Gastroesophageal sphincter (tissue), 4 donors: ENCODE measurements at regions not wholly inside any gene's neighbourhood (a gene's known extent, or its start where the extent isn't known, plus 50 kb on each side); places are given as distances from the start of the nearest gene placed in this dataset.

ENCODE experiments used
- ATAC-seq: fragments of 150-250 bp; one replicate; pipeline ENCODE4 v1.9.1; 2016; ENCODE audit warnings: mild to moderate bottlenecking, moderate library complexity
- H3K27ac ChIP-seq, 4 donors: fragments of 200-600 bp; sonication (generic) in 3 of 4; 1 replicate in 3 of 4; 2 replicates in 1 of 4; pipeline ENCODE4 v1.5.1; 2016 to 2019
- H3K27me3 ChIP-seq: fragments of 200-600 bp; sonication (generic); one replicate; pipeline ENCODE4 v1.5.1; 2019
- H3K36me3 ChIP-seq, 2 donors: fragments of 200-600 bp; sonication (generic); one replicate each; pipeline ENCODE4 v1.5.1; 2019; ENCODE audit warnings: control low read depth in 1 of 2
- H3K4me1 ChIP-seq, 3 donors: fragments of 200-600 bp; sonication (generic); 1 replicate in 2 of 3; 2 replicates in 1 of 3; pipeline ENCODE4 v1.5.1; 2016 to 2019; ENCODE audit warnings: control low read depth in 2 of 3
- H3K4me3 ChIP-seq, 2 donors: fragments of 200-600 bp; sonication (generic); one replicate each; pipeline ENCODE4 v1.5.1; 2019; ENCODE audit warnings: mild to moderate bottlenecking in 1 of 2, moderate library complexity in 1 of 2
- H3K9me3 ChIP-seq, 3 donors: fragments of 200-600 bp; sonication (generic); one replicate each; pipeline ENCODE4 v1.5.1; 2017 to 2019; ENCODE audit warnings: control low read depth in 2 of 3
- EP300 ChIP-seq: sonication (generic); formaldehyde crosslinking; IDR thresholded peaks from one replicate; pipeline ENCODE4 v1.6.1; 2017; ENCODE audit warnings: antibody characterized with exemption, mild to moderate bottlenecking
- POLR2A ChIP-seq, 2 donors: fragments of 450-650 bp; IDR thresholded peaks; one replicate each; pipeline ENCODE4 v1.6.1; 2017; ENCODE audit warnings: antibody characterized with exemption in 2 of 2, mild to moderate bottlenecking in 2 of 2, moderate library complexity in 1 of 2
- POLR2AphosphoS5 ChIP-seq: sonication (generic); formaldehyde crosslinking; IDR thresholded peaks from one replicate; pipeline ENCODE4 v1.6.1; 2017; ENCODE audit warnings: antibody characterized with exemption
- WGBS, 2 donors: methylation state at CpG; one replicate each; pipeline ENCODE4 v1.1.5; 2018; ENCODE audit warnings: low coverage in 1 of 2; 5-methylcytosine and 5-hydroxymethylcytosine counted together
- TF ChIP-seq, protein P1 (sequence below), 4 experiments: fragments of 200-600 bp in 2 of 4; fragments of 450-650 bp in 2 of 4; sonication (generic) in 1 of 4; IDR thresholded peaks; one replicate each; pipeline ENCODE4 v1.5.1; 2017 to 2019; ENCODE audit warnings: antibody characterized with exemption in 4 of 4, mild to moderate bottlenecking in 2 of 4, moderate library complexity in 2 of 4

DNA sequence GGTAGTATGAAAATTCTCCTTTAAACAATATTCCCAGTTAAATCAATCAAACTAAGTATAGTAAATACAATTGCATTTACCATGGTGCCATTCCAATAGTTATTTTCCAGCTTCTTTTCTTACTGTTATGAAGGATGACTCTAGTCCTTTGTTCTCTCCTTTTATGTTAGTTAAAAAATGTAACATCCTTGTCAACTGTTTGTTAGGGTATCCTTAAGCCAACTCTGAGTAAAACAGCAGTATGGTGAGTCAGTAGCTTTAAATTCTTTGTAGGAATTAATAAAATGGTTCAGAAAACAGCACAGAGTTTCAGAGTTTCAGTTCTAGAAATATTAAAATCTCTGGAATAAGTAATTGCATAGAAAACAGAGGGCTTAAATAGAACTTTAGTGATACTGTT is 384.4 kb downstream of the MTRR start:
- Histone ChIP-seq H3K27me3 (no peaks in the 10 kb centered on the region), H3K36me3 (no peaks in the 10 kb centered on the region), H3K4me3 (no peak overlapping the region), H3K9me3 (no peaks in the 10 kb centered on the region), H3K4me1 (no peaks in the 10 kb centered on the region), H3K27ac (no peak overlapping the region)
- no peak for ATAC-seq
- no peak for TF ChIP-seq EP300
- no peak for TF ChIP-seq POLR2AphosphoS5
- no peak for TF ChIP-seq POLR2A (IDR thresholded peaks at IDR 0.05)
- TF ChIP-seq, protein P1, sequence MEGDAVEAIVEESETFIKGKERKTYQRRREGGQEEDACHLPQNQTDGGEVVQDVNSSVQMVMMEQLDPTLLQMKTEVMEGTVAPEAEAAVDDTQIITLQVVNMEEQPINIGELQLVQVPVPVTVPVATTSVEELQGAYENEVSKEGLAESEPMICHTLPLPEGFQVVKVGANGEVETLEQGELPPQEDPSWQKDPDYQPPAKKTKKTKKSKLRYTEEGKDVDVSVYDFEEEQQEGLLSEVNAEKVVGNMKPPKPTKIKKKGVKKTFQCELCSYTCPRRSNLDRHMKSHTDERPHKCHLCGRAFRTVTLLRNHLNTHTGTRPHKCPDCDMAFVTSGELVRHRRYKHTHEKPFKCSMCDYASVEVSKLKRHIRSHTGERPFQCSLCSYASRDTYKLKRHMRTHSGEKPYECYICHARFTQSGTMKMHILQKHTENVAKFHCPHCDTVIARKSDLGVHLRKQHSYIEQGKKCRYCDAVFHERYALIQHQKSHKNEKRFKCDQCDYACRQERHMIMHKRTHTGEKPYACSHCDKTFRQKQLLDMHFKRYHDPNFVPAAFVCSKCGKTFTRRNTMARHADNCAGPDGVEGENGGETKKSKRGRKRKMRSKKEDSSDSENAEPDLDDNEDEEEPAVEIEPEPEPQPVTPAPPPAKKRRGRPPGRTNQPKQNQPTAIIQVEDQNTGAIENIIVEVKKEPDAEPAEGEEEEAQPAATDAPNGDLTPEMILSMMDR (IDR thresholded peaks at IDR 0.05) = no peak

DNA sequence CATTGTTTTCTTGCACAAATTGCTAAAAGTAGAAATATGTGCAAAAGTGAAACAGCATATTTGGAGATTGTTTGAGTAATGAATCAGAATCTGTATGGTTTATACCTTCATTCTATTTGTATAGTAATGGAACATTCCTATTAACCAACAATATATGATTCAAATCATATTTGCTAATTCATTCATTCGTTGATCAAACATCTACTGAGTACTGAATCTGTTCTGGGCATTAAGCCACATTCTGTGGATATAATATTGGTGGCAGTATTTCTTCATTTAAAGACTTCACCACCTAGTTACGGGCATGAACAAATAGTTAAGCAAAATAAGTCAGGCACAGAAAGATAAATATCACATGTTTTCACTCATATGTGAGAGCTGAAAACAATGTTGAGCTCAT is 385.7 kb downstream of the MTRR start:
- no peak for ATAC-seq
- Histone ChIP-seq H3K27ac (no peak overlapping the region), H3K4me3 (no peak overlapping the region), H3K9me3 (no peaks in the 10 kb centered on the region), H3K27me3 (no peaks in the 10 kb centered on the region), H3K36me3 (no peaks in the 10 kb centered on the region), H3K4me1 (no peaks in the 10 kb centered on the region)
- TF ChIP-seq POLR2AphosphoS5 (no peak), POLR2A (IDR thresholded peaks at IDR 0.05) (no peak), EP300 (no peak)
- TF ChIP-seq, protein P1 (IDR thresholded peaks at IDR 0.05) = no peak
- 46 to 77% methylated on average over 2 of the region's 2 CpGs for WGBS, 2 donors

- TF ChIP-seq POLR2A (IDR thresholded peaks at IDR 0.05) = no peak
- no peak for TF ChIP-seq POLR2AphosphoS5
- no peak for TF ChIP-seq EP300
- TF ChIP-seq, protein P1 (IDR thresholded peaks at IDR 0.05) = no peak
- H3K9me3 ChIP-seq = no peaks in the 10 kb centered on the region
- H3K36me3 ChIP-seq = no peaks in the 10 kb centered on the region
- no peaks in the 10 kb centered on the region for H3K4me1 ChIP-seq
- no peak overlapping the region for H3K4me3 ChIP-seq
- H3K27ac ChIP-seq = no peak overlapping the region
- no peaks in the 10 kb centered on the region for H3K27me3 ChIP-seq
- 76 to 100% methylated on average over 2 to 3 of the region's 3 CpGs for WGBS, 2 donors
- ATAC-seq = no peak
Measured at GRCh38 chr5:8258801-8259200, 389.9 kb downstream of the MTRR start.

DNA sequence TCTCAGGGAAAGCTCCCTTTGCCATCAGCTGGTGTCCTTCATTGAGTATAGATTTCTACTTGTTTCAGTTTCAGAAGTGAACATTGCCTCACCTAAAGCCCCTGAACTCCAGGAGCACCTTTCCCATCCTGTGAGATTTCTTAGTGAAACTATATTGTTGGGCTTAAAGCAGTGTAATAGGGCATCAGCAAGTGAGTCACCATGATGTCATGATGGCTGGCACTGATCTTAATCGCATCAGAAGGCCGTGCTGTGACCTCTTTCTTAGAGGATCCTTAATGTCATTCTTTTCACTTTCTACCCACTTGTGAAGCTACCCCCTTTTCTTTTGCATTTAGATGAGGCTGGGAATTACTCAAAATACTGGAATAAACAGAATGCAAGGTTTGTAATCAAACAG is 401.3 kb downstream of the MTRR start:
- no peaks in the 10 kb centered on the region for H3K4me1 ChIP-seq

GRCh38 chr5:8280711-8281363 is 411.9 kb downstream of the MTRR start:
- Histone ChIP-seq H3K4me3 (no peak overlapping the region), H3K36me3 (no peaks in the 10 kb centered on the region), H3K4me1 (no peaks in the 10 kb centered on the region), H3K9me3 (no peaks in the 10 kb centered on the region), H3K27me3 (no peaks in the 10 kb centered on the region), H3K27ac (no peak overlapping the region)
- 44 to 73% methylated on average over 2 of the region's 4 CpGs for WGBS, 2 donors
- ATAC-seq = no peak
- TF ChIP-seq POLR2AphosphoS5 = no peak
- TF ChIP-seq, protein P1 (IDR thresholded peaks at IDR 0.05) = no peak
- TF ChIP-seq EP300 = no peak
- TF ChIP-seq POLR2A (IDR thresholded peaks at IDR 0.05) = no peak

More for the DNA sequence above, 401.3 kb downstream of the MTRR start:
- H3K36me3 ChIP-seq = no peaks in the 10 kb centered on the region
- ATAC-seq = no peak
- no peak overlapping the region for H3K4me3 ChIP-seq
- TF ChIP-seq, protein P1 (IDR thresholded peaks at IDR 0.05) = no peak
- no peak for TF ChIP-seq POLR2AphosphoS5
- TF ChIP-seq POLR2A (IDR thresholded peaks at IDR 0.05) = no peak
- no peak for TF ChIP-seq EP300
- WGBS, 2 donors = 83 to 100% methylated on average over 1 to 2 of the region's 2 CpGs
- H3K27ac ChIP-seq = no peak overlapping the region
- no peaks in the 10 kb centered on the region for H3K9me3 ChIP-seq
- H3K27me3 ChIP-seq = no peaks in the 10 kb centered on the region
